HG02981 (cell line): ENCODE measurements at regions not wholly inside any gene's neighbourhood (a gene's known extent, or its start where the extent isn't known, plus 50 kb on each side); places are given as distances from the start of the nearest gene placed in this dataset.
"Not testable (repeated sequence)": the region's sequence is repeated elsewhere in the genome, so short reads cannot be mapped to it uniquely, and the experiment has no call there.

Experiments
- ATAC-seq: cut with Tn5 transposase; IDR thresholded peaks from one replicate; pipeline ENCODE4 v1.9.1; 2021; ENCODE audit warnings: mild to moderate bottlenecking, moderate library complexity; ENCODE audit not compliant: unreplicated experiment

DNA sequence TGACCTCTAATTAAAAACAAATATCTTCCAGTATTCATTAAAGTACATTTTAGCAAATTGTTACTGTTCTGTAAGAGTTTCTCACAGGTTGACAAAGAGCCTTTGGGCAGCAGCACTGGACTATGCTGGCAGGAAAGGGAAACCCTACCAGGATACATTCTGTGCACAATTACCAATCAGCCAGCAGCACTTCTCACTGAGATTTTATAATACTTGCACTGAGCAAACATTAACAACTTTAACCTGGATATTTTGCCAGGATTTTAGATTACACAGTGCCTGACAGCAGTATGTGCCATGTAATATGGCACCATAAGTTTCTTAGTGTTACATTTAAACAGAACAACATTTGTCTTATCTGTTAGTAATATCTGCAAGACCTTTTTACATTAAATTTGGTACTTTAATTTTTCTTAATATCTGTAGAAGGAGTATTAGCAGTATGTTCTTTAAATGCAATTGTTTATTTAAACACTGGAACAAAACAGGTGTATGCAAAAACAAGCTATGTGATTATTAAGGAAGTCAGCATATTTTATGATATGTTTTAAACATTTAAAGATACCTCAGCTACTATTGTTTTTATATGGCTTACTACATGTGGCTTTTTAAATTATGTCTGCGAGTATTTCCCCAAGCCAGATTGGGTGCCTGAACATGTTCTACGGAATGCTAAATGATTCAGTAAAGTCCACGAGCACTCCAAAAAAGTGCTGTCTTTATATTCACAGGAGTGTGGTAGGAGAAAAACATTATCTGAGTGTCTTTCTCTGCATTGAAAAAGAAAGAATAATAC, 699.0 kb upstream of the LUZP2 start:
- ATAC-seq: no peak

DNA sequence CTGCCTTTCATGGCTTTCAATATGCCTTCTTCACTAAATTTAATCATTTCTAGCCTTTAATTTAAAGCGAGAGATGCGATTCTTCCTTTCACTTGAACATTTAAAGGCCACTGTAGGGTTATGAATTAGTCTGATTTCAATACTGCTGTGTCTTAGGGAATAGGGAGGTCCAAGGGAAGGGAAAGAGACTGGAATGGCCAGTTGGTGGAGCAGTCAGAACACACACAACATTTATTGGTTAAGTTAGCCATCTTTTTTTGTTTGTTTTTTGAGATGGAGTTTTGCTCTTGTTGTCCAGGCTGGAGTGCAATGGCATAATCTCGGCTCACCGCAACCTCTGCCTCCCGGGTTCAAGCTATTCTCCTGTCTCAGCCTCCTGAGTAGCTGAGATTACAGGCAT, 662.5 kb upstream of the LUZP2 start:
- not testable (repeated sequence) for ATAC-seq

DNA sequence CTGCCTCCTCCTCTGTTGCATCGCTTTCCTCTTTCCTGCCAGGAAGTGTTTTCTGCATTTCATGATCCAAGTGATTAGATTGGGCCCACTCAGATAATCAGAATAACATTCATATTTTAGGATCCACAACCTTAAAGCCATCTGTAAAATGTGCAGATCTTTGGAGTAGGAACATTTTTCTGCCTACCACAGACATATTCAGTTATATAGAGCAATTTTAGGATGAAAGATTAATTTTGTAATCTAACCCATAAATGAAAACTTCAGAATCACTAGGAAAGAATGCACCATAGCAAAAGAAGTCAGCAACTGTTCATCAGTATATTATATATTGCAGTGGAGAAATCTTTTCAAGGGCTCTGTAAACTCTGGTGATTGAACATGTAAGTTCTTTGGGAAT, 659.9 kb upstream of the LUZP2 start:
- ATAC-seq: no peak

DNA sequence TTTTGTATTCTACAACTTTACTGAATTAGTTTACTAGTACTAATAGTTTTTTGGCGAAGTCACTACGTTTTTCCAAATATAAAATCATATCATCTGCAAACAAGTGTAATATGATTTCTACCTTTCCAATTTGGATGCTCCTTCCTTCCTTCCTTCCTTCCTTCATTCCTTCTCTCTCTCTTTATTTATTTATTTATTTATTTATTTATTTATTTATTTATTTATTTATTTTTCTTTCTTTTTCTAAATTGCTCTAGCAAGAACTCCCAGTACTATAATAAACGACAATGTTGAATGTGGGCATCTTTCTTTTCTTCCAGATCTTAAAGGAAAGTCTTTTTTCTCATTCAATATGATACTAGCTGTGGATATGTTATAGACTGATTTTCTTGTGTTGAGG, 656.0 kb upstream of the LUZP2 start:
- ATAC-seq: no peak

DNA sequence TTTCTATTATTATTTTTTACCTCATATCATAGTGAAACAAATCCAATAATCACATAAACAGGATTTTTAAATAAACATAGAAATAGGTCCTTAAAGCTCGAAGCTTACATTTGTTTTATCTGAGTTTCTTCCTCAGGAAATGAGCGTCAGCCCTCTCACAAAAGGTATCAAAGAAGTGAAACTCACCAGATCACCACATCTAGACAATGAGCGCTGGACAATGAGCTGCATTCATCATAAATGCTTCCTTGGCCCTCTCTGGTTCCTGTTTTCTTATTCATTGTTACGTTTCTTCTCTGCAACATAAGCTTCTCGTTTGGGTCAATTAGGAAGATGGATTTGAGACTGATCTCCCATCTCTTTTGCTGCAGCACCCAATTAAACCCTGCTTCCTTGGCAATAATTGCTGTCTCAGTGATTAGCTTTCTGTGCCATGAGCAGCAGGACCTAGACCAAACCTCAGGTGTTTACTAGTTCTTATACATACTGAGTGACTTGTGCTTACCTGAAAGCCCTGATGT, 649.9 kb upstream of the LUZP2 start:
- ATAC-seq: no peak

DNA sequence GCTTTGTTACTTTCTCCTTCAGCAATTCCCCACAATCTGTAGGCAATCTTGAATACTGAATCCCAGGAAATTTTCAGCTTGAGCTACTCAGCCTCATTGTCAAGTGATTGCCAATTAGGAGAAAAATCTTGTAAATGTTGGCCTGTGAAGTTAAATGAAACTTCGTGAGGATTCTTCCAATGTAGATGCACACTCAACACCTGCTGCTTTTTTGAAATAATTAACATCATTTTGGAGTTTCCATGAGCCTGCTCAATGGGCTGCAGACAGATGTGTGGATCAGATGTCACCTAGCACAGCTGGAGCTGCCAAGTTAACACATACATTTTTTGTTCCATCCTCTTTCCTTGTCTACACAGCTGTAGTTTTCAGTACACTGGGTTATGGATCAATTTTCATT, 645.6 kb upstream of the LUZP2 start:
- no peak for ATAC-seq

DNA sequence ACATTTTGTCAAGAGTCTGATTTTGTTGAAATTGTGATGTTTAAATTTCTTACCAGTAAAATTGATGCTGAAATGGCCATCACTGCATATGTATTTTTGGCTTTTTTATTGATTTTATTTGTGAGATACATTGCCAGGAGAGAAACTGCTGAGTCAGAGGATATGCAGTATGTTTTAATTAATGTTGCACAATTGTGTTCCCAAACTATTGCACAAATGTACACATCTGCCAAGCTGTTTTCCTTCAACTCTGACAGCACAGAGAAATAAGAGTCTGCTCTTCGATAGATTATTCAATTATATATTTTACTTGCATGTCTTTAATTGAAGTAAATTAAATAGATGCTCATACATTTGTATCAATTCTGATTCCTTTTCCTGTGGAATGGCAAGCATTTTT, 640.2 kb upstream of the LUZP2 start:
- no peak for ATAC-seq

DNA sequence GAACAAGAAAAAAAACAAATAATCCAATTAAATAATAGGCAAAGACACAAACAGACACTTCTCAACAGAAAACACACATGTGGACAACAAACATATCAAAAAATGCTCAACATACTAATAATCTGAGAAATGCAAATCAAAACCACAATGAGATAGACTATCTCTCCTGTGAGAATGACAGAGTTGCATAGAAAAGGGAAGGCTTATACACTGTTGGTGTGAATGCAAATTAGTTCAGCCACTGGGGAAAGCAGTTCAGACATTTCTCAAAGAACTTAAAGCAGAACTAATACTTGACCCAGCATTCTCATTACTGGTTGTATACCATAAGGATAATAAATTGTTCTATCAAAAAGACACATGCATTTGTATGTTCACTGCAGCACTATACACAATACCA, 637.8 kb upstream of the LUZP2 start:
- ATAC-seq: peak; percentile 60

DNA sequence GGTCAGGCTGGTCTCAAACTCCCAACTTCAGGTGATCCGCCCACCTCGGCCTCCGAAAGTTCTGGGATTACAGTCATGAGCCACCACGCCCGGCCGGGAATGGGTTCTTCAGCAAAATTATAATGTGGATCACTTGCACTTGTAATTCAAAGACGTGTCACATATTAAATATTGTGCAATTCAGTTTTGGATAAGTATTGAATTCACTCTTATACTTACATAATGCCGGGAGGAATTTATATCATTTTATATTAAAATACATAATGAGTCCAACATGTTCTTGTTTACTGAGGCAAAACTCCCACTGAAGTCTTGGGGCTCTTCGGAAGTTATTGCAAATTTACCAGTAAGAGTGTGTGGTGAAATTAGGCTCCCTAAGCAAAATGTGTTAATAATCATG, 635.2 kb upstream of the LUZP2 start:
- ATAC-seq: no peak

DNA sequence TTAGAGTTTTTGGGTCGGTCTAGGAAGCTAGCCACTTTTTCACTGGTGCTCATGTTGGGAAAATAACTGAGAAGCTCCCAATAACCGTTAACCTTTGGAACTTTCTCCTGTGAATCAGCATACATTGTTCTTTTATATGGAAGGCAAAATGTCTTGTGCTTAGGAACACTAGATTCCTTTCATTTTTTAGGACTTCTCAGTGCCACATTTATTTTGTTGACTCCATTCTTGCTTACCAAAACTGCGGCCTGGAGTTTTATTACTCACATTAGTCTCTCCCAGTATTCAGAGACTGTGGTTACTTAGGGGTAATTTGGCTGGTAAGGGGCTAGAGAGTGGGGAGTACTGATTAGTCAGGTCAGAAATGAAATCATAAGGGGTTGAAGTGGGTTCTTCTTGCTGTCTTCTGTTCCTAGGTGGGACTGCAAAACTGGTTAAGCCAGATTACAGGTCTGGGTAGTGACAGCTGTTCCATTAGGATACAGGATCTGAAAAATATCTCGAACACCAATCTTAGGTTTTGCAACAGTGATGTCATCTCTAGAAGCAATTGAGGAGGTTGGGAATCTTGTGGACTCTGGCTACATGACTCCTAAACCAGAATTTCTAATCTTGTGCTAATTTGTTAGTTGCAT, 631.4 kb upstream of the LUZP2 start:
- ATAC-seq: no peak

DNA sequence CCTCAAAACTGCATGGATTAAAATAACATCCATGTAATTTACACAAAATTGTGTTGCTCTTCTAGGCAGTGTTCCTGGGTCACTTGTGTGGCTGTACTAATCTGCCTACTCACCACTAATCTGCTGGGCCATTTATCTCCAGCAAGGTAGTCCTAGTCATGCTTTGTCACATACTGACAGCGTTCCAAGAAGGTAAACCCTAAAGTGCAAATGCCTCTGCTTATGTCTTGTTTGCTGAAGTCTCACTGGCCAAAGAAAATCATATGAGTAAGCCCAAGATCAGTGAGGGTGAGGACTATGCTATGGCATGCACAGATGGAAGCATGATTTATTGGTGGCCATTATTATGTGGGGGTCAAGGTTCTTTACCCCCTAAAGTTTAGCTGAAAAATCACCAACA, 630.2 kb upstream of the LUZP2 start:
- no peak for ATAC-seq

DNA sequence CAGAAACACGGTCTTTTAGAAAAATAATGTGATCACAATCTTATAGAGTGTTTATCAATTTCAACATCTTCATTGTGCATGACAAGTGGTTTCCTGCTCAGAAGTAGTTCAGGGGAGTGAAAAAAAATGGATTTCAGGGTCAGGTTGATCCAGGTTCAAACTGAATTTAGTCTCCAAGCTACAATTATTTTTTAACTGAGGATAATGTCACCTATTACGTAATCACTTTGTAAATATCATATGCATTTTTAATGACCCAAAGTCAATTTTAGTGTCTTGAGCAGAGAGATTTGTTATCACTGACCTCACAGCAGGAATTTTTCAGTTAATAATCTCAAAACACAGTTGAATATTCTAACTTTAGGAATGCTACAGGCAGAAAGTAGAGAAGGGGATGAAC, 627.2 kb upstream of the LUZP2 start:
- ATAC-seq: no peak

DNA sequence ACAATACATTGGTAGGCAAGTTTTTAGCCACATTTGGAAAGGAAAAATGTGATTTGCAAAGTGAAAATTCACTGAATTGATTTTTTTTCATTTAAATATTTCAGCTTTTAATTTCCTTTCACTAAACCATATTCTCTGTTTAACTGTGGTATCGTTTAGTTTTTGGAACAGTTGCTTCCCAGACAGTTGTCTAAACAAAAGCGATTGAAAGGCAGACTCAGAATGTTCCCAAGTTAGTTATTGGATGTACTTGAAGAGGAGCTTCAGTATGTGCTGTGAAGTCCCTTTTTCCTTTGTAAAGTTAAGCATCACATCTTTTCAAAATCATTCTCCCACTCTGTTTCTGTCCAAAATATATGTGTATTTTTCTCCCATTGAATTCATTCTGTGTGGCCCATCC, 623.4 kb upstream of the LUZP2 start:
- ATAC-seq: no peak

DNA sequence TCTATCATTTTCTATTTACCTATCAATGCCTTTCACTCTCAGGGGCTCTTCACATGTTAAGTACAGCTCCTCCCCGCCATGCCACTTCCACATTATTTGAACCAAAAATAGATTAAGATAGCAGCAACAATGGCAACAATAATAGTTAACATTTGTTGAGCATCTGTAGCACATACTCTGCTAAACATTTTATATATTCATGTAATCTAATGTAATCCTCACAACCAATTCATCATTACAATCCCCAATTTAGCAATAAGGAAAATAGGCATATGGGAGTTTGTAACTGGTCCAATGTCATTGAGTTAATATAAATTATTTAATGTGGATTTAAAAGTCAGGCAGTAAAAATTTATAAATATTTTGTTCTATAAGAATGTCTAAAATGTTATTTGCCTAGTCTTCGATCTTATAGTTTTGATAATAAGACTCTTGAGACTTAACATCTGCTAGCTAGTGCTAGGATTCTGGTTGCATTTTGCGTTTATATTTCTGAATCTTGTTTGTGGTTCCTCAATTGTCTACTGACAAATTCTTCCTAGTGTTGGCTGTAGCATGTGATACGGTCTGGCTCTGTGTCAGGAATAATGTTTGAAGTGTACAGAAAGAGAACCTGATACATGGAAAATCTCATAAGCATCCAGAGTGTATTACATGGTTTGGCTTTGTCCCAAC, 621.5 kb upstream of the LUZP2 start:
- no peak for ATAC-seq

DNA sequence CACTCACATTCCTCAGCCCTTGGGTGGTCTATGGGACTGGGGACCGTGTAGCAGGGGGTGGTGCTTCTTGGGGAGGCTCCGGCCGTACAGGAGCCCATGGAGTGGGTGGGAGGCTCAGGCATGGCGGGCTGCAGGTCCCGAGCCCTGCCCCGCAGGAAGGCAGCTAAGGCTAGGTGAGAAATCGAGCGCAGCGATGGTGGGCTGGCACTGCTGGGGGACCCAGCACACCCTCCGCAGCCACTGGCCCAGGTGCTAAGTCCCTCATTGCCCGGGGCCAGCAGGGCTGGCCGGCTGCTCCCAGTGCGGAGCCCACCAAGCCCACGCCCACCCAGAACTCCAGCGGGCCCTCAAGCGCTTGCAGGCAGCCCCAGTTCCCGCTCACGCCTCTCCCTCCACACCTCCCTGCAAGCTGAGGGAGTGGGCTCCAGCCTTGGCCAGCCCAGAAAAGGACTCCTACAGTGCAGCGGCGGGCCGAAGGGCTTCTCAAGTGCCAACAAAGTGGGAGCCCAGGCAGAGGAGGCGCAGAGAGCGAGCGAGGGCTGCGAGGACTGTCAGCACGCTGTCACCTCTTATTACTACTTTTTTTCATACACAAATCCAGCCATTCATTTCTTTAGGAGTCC, 613.3 kb upstream of the LUZP2 start:
- ATAC-seq: not testable (repeated sequence)

DNA sequence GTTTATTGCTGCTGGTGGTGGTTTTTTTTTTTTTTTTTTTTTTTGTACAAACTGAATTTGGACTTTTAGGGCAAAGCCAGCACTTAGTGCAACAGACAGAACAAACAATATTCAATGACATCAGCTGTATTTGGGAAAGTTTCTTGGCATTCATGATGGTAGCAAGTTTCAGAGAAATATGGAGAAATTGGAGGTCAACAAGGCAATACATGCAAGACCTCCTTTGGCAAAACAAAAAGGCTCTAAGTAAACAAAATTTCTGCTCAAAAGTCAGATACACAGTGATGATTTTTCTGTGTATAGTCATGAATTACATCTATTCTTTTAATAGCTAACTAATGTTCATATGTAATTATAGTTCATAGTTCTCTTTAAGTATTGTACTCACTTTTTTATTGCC, 612.5 kb upstream of the LUZP2 start:
- no peak for ATAC-seq

DNA sequence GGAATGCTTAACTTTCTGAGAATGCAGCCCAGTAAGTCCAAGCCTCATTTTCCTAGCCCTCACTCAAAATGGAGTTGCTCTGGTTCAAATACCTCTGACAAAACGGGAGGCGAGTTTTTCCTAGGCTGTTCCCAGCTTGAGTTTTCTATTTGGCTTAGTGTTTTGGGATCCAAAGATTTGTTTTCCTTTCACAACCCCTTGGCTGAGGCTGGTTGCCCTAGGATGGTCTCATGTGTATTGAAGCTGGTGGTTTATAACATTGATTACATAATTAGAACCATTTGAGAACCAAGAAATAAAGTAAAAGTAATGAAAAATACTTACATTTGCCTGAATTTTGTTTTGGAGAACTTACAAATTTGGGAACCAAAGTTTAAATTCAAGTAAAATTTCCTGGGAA, 611.1 kb upstream of the LUZP2 start:
- no peak for ATAC-seq

DNA sequence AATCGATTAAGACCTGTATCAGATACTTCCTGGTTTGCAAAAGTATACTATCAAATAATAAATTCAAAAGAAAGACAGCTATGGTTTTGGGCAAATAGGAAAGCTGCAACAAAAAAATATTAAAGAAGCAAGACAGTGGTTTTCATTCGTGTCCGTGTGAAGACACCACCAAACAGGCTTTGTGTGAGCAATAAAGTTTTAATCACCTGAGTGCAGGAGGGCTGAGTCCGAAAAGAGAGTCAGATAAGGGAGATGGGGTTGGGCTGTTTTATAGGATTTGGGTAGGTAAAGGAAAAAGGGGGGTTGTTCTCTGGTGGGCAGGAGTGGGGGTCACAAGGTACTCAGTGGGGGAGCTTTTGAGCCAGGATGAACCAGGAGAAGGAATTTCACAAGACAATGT, 609.7 kb upstream of the LUZP2 start:
- ATAC-seq: not testable (repeated sequence)

DNA sequence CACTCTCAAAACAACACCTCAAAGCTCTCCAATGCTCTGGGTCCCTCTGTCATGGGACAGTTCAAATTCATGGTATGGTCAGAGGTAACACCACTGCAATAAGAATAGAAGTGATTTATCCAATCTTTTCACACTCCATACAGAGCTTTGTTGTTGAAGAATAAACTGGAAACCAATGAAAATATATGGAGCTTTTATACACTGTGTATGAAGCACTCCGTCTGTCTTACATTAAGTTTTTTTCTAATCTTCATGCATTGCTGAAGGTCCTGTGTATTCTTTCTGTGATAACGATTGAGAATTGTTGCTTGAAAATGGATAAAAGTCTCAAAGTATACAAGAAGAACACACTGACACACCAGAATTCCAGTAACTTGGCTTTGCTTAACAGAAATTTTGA, 603.7 kb upstream of the LUZP2 start:
- ATAC-seq: no peak

DNA sequence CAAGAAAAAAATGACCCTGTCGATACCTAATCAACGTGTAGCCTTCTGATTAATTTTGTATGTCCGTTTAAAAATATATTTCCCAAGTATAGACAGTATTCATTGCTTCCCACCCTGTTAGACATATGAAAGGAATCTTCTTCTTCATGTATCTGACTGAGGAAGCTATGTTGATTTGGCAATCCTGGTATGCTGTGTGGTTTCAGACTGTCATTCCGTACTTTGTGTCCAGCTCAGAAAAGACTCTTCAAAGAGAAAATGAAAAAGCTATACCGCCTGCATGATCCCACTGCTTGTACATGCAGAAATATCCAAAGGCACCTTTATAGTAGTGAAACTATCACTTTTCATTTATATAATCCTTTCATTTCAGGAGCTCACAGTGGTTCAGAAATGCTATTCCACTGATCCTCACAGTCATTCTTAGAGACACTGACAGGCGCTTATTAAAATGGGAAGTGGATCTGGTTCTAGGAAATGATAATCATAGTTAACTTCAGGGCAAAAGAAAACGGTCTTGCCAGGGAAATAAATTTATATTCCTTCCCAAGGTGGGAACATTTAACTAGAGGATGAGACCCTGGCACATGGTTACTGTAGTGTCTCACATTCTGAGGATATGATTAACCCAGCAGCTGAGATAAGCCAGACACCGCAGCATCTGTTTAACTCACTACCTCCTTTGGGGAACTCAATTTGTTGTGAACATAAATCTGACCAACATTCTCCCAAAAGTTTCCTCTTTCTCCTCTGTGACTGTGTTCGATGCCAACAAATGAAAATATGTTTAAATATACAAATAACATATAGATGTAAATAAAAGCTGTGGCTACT, 599.2 kb upstream of the LUZP2 start:
- no peak for ATAC-seq
